ENCODE measurements at regions not wholly inside any gene's neighbourhood (a gene's known extent, or its start where the extent isn't known, plus 50 kb on each side); places are given as distances from the start of the nearest gene placed in this dataset.
"Not testable (repeated sequence)": the region's sequence is repeated elsewhere in the genome, so short reads cannot be mapped to it uniquely, and the experiment has no call there.

- Mint-ChIP-seq H3K27ac (ENCODE audit: unreplicated experiment) (no peak overlapping the region), H3K4me3 (no peak overlapping the region), H3K27me3 (ENCODE audit: low read depth) (peaks cover 3% of the 10 kb centered on the region)
Observed at GRCh38 chr6:167476844-167477595, 152.1 kb downstream of the TTLL2 start.

DNA sequence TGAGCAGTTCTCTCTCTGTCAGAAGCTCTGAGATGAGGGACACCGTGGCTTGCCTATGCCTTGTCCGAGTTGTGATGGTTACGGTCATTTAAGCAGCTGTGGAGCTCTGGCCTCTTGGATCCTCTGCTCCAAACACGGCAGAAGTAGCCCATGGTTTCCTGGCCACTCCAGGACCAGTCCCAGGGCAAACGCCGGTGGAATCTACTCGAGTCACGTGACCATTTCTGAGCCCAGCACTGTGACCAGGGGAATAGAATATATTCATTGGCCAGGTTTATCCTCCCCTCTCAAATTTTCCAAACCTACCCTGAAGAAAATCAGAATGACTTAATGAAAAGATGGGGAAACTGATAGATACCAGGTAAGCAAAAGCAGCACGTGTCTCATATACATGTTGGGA, 152.8 kb downstream of the TTLL2 start:
- TF ChIP-seq, protein P1, sequence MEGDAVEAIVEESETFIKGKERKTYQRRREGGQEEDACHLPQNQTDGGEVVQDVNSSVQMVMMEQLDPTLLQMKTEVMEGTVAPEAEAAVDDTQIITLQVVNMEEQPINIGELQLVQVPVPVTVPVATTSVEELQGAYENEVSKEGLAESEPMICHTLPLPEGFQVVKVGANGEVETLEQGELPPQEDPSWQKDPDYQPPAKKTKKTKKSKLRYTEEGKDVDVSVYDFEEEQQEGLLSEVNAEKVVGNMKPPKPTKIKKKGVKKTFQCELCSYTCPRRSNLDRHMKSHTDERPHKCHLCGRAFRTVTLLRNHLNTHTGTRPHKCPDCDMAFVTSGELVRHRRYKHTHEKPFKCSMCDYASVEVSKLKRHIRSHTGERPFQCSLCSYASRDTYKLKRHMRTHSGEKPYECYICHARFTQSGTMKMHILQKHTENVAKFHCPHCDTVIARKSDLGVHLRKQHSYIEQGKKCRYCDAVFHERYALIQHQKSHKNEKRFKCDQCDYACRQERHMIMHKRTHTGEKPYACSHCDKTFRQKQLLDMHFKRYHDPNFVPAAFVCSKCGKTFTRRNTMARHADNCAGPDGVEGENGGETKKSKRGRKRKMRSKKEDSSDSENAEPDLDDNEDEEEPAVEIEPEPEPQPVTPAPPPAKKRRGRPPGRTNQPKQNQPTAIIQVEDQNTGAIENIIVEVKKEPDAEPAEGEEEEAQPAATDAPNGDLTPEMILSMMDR (conservative IDR thresholded peaks at IDR 0.05) = no peak
- H3K9me3 Mint-ChIP-seq = peaks cover 3% of the 10 kb centered on the region
- DNase-seq (ENCODE audit: low read depth, low spot score) = no peak
- no peaks in the 10 kb centered on the region for H3K36me3 Mint-ChIP-seq (ENCODE audit: low read depth)
- H3K4me1 Mint-ChIP-seq = peaks cover 29% of the 10 kb centered on the region
- no peak overlapping the region for H3K4me3 Mint-ChIP-seq
- H3K27ac Mint-ChIP-seq (ENCODE audit: unreplicated experiment) = no peak overlapping the region
- H3K27me3 Mint-ChIP-seq (ENCODE audit: low read depth) = peaks cover 3% of the 10 kb centered on the region

More at GRCh38 chr6:167476844-167477595, 152.1 kb downstream of the TTLL2 start:
- Mint-ChIP-seq H3K4me1 (peaks cover 29% of the 10 kb centered on the region), H3K36me3 (ENCODE audit: low read depth) (no peaks in the 10 kb centered on the region), H3K9me3 (peaks cover 3% of the 10 kb centered on the region)
- TF ChIP-seq, protein P1 (conservative IDR thresholded peaks at IDR 0.05) = no peak
- no peak for DNase-seq (ENCODE audit: low read depth, low spot score)

- Mint-ChIP-seq H3K4me3 (no peak overlapping the region), H3K4me1 (peaks cover 24% of the 10 kb centered on the region), H3K27ac (ENCODE audit: unreplicated experiment) (no peak overlapping the region)
Observed at GRCh38 chr6:167479301-167479700, 154.4 kb downstream of the TTLL2 start.

GRCh38 chr6:167479901-167480648, 155.2 kb downstream of the TTLL2 start:
- DNase-seq (ENCODE audit: low read depth, low spot score) = no peak
- H3K36me3 Mint-ChIP-seq (ENCODE audit: low read depth) = no peaks in the 10 kb centered on the region
- peaks cover 24% of the 10 kb centered on the region for H3K4me1 Mint-ChIP-seq
- no peak overlapping the region for H3K4me3 Mint-ChIP-seq
- no peak overlapping the region for H3K27ac Mint-ChIP-seq (ENCODE audit: unreplicated experiment)
- TF ChIP-seq, protein P1 (conservative IDR thresholded peaks at IDR 0.05) = no peak
- H3K27me3 Mint-ChIP-seq (ENCODE audit: low read depth) = peaks cover 7% of the 10 kb centered on the region
- peaks cover 3% of the 10 kb centered on the region for H3K9me3 Mint-ChIP-seq

More at GRCh38 chr6:167479301-167479700, 154.4 kb downstream of the TTLL2 start:
- TF ChIP-seq, protein P1 (conservative IDR thresholded peaks at IDR 0.05) = no peak
- Mint-ChIP-seq H3K27me3 (ENCODE audit: low read depth) (peaks cover 7% of the 10 kb centered on the region), H3K36me3 (ENCODE audit: low read depth) (no peaks in the 10 kb centered on the region), H3K9me3 (peaks cover 3% of the 10 kb centered on the region)
- no peak for DNase-seq (ENCODE audit: low read depth, low spot score)

GRCh38 chr6:167481307-167481926, 156.5 kb downstream of the TTLL2 start:
- TF ChIP-seq, protein P1 (conservative IDR thresholded peaks at IDR 0.05) = no peak
- peaks cover 3% of the 10 kb centered on the region for H3K9me3 Mint-ChIP-seq
- no peak overlapping the region for H3K4me3 Mint-ChIP-seq
- H3K27me3 Mint-ChIP-seq (ENCODE audit: low read depth) = peaks cover 4% of the 10 kb centered on the region
- no peak for DNase-seq (ENCODE audit: low read depth, low spot score)
- H3K36me3 Mint-ChIP-seq (ENCODE audit: low read depth) = no peaks in the 10 kb centered on the region
- no peak overlapping the region for H3K27ac Mint-ChIP-seq (ENCODE audit: unreplicated experiment)
- H3K4me1 Mint-ChIP-seq = peaks cover 15% of the 10 kb centered on the region

GRCh38 chr6:167482801-167483200, 157.9 kb downstream of the TTLL2 start:
- not testable (repeated sequence) for H3K36me3 Mint-ChIP-seq (ENCODE audit: low read depth); H3K4me3 Mint-ChIP-seq; H3K27ac Mint-ChIP-seq (ENCODE audit: unreplicated experiment); H3K9me3 Mint-ChIP-seq; DNase-seq (ENCODE audit: low read depth, low spot score); H3K27me3 Mint-ChIP-seq (ENCODE audit: low read depth)
- peaks cover 19% of the 10 kb centered on the region for H3K4me1 Mint-ChIP-seq

Data from neural crest cell (in vitro differentiated cells).